ENCODE measurements at regions not wholly inside any gene's neighbourhood (a gene's known extent, or its start where the extent isn't known, plus 50 kb on each side); places are given as distances from the start of the nearest gene placed in this dataset.
"Not testable (repeated sequence)": the region's sequence is repeated elsewhere in the genome, so short reads cannot be mapped to it uniquely, and the experiment has no call there.

DNA sequence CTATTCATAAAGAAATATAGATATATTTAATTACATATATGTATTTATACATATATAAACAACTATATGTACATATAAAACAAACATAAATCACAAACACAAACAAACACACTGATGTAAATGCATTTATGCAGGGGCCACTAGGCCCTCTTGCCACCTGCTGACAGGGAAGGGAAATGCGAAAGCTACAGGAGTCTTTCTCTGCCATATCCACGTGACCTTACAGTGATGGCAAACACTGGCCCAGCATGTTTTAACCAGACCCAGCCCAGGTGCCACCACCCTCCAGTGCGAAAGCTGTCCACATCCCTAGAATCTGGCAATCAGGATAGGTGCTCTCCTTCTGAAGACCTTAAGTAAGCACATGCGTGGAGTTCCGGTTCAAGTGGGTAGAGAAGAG is 187.0 kb downstream of the ANKRD36B start:
- TF ChIP-seq POLR2A, MYC (IDR thresholded peaks at IDR 0.05; ENCODE audit: low read depth, low read length): not testable (repeated sequence)
- TF ChIP-seq, protein P1, sequence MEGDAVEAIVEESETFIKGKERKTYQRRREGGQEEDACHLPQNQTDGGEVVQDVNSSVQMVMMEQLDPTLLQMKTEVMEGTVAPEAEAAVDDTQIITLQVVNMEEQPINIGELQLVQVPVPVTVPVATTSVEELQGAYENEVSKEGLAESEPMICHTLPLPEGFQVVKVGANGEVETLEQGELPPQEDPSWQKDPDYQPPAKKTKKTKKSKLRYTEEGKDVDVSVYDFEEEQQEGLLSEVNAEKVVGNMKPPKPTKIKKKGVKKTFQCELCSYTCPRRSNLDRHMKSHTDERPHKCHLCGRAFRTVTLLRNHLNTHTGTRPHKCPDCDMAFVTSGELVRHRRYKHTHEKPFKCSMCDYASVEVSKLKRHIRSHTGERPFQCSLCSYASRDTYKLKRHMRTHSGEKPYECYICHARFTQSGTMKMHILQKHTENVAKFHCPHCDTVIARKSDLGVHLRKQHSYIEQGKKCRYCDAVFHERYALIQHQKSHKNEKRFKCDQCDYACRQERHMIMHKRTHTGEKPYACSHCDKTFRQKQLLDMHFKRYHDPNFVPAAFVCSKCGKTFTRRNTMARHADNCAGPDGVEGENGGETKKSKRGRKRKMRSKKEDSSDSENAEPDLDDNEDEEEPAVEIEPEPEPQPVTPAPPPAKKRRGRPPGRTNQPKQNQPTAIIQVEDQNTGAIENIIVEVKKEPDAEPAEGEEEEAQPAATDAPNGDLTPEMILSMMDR (IDR thresholded peaks at IDR 0.05; ENCODE audit: extremely low read depth in 1 of 2, insufficient read depth in 1 of 2, low read depth in 1 of 2, low read length in 2 of 2): not testable (repeated sequence)

All from endothelial cell of umbilical vein (primary cell).